ENCODE measurements at regions not wholly inside any gene's neighbourhood (a gene's known extent, or its start where the extent isn't known, plus 50 kb on each side); places are given as distances from the start of the nearest gene placed in this dataset.
"Not testable (repeated sequence)": the region's sequence is repeated elsewhere in the genome, so short reads cannot be mapped to it uniquely, and the experiment has no call there.

- intact Hi-C loops (cut with DNase I); DNase-seq (ENCODE audit: low spot score): not testable (repeated sequence)
Measured at GRCh38 chr18:4678685-4679084, 223.6 kb upstream of the DLGAP1 start.

GRCh38 chr18:4677006-4677405 is 221.9 kb upstream of the DLGAP1 start:
- no peak for DNase-seq (ENCODE audit: low spot score)
- intact Hi-C loops (cut with DNase I): no loop called here

DNA sequence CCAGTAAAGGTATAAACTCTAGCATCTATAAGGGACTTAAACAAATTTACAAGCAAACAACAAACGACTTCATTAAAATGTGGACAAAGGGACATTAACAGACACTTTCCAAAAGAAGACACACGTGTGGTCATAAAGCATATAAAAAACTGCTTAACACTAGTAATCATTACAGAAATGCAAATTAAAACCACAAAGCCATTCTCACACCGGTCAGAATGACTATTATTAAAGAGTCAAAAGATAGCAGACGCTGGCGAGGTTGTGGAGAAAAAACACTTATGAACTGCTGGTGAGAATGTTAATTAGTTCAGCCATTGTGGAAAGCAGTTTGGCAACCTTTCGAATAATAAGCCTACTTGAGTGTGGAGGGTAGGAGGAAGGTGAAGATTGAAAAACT is 217.1 kb upstream of the DLGAP1 start:
- intact Hi-C loops (cut with DNase I): no loop called here
- DNase-seq (ENCODE audit: low spot score): no peak

- DNase-seq (ENCODE audit: low spot score): no peak
- intact Hi-C loops (cut with DNase I): no loop called here
Measured at GRCh38 chr18:4658804-4659203, 203.7 kb upstream of the DLGAP1 start.

DNA sequence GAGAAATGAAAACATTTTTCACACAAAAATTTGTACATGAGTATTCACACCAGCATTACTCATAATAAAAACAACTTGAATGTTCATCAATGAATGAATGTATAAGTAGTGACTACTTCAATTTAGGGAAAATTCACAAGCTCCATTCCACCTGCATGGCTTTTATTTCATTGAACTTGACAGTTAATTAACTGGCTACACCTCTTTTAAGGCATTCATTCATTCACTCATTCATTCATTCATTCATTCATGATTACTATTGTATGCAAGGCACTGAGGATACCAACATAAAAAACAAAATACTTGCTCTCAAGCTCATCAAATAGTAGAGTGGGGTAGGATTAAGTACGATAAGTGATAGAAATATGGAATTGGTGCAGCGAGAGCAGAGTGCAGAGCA is 198.3 kb upstream of the DLGAP1 start:
- no peak for DNase-seq (ENCODE audit: low spot score)

DNA sequence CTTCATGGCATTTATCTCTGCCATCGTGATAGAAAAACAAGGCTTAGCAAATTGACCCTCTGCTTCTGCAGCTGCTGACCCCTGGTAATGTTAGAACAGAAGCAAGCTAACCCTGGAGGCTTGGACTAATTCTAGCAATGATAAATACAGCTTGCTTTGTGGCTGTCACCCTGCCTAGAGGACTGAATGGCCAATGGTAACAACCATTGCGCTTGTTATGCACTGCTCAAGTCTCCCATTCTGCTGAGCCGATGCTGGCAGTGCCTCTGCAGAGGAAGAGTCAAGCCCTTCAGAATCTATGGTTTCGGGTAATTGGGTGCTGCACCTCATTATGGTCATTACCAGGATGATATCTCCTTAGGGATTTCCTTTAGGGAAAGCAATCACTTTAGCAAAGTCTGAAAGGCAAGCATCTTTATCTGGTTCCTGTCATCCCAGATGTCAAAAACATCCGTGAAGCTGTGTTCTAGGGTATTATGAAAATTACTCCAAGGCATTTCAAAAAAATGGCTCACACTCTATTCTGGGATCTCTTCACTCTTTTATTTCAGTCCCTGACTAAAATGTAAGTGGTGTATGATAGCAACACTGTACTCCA is 186.8 kb upstream of the DLGAP1 start:
- DNase-seq (ENCODE audit: low spot score): no peak
- intact Hi-C loops (cut with DNase I): no loop called here

More for the DNA sequence above, 198.3 kb upstream of the DLGAP1 start:
- intact Hi-C loops (cut with DNase I): no loop called here

DNA sequence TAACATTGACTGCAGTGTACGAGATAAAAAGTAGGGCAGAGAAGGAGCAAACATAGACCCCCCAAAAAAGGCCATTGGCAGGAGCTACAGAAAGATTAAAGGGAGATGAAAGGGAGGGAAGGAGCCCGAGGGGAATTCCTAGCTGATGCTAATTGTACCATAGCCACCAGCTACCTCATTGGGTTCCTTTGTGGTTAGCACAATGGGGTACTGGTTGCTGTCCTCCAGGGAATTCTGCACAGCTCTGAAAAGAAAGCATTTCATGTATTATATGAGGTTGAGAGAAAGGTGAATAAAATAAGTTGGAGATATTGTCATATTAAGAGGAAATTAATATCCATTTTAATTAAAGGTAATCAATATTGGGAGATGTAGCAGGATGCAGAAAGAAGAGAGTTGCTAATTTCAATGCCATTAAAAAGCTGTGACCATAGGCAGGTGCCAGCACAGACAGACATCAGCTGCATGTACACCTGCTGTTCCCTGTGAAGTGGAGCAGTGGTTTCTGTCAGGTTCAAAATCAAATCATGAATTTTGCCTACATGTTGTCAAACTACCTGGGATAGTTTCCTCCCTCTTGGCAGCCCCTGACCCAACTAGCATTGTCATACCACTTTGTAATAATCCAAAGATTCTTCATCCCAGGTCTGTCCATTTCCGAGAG is 185.4 kb upstream of the DLGAP1 start:
- intact Hi-C loops (cut with DNase I): no loop called here
- no peak for DNase-seq (ENCODE audit: low spot score)

GRCh38 chr18:4639628-4640310 is 184.7 kb upstream of the DLGAP1 start:
- DNase-seq (ENCODE audit: low spot score): no peak
- intact Hi-C loops (cut with DNase I): no loop called here

DNA sequence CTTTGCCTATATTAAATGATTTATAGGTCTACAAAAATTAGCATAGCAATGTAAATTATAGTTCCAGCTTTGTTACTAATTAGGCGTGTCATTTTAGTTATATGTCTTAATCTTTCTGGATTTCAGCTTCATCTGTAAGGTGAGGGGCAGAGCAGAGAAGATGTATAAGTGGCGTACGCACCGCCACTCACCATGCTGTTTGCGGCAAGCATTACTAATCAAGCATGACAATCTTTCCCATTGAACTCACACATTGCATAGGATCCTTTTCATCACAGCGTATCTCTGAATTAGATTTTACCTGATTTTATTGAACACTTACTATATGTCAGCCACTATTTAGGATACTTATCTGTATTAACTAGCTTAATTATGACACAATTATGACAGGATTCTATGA is 183.6 kb upstream of the DLGAP1 start:
- intact Hi-C loops (cut with DNase I): no loop called here
- no peak for DNase-seq (ENCODE audit: low spot score)

- intact Hi-C loops (cut with DNase I): no loop called here
- no peak for DNase-seq (ENCODE audit: low spot score)
Measured at GRCh38 chr18:4637876-4638275, 182.8 kb upstream of the DLGAP1 start.

- no peak for DNase-seq (ENCODE audit: low spot score)
- intact Hi-C loops (cut with DNase I): no loop called here
Measured at GRCh38 chr18:4636967-4637366, 181.9 kb upstream of the DLGAP1 start.

DNA sequence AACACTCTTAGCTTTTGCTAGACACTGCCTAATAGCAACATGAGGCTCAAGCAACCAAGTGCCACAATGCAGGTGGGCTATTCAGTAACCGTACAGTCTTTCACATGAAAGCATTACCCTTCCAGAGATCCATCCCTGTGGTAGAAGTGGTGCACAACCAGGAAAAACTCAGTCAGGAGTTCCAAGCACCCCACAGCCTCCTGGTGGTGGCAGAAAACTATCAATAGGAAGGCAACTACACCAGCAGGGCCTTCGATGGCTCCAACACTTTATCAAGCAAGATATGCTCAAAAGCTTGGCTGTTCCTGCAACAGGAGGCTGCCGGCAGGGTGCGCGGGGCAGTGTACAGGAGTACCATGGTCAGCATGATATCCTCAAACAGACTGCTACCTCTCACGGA is 176.1 kb upstream of the DLGAP1 start:
- intact Hi-C loops (cut with DNase I): no loop called here
- no peak for DNase-seq (ENCODE audit: low spot score)

- intact Hi-C loops (cut with DNase I): no loop called here
- DNase-seq (ENCODE audit: low spot score): no peak
Measured at GRCh38 chr18:4605212-4605611, 150.1 kb upstream of the DLGAP1 start.

DNA sequence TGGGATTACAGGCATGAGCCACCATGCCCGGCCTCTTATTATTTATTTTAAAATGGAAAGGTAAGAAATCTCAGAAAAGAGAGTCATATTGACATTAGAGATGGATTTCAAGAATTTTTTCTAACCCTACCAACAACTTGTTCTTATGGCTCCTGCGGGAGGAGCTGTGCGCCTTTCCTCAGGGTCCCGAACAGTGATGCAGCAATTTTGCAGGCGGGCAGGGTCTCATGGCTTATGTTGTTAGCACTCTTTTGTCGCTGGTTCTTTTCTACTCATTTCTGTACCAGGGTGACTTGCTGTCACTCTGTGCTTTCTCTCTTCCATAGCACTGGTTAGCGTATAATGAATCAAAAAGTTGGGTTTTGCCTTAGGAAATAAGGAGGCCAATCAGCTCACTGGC is 148.8 kb upstream of the DLGAP1 start:
- DNase-seq (ENCODE audit: low spot score): no peak

DNA sequence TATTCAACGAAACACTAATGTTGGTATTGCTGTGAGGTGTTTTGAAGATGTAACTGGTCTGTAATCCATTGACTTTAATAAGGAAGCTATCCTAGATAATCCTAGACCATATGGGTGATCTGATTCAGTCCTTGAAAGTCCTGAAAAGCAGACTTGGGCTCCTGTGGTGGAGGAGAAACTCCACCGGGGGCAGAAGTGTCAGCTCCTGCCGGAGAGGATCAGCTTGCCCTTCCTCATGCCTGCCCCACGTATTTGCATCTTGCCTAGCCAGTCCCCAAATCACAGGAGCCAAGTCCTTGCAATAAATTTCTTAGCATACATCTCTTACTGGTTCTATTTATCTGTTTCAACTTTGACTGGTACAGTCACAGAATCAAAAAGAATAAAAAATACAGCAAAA is 144.2 kb upstream of the DLGAP1 start:
- no peak for DNase-seq (ENCODE audit: low spot score)
- intact Hi-C loops (cut with DNase I): no loop called here

More for the DNA sequence above, 148.8 kb upstream of the DLGAP1 start:
- intact Hi-C loops (cut with DNase I): no loop called here

DNA sequence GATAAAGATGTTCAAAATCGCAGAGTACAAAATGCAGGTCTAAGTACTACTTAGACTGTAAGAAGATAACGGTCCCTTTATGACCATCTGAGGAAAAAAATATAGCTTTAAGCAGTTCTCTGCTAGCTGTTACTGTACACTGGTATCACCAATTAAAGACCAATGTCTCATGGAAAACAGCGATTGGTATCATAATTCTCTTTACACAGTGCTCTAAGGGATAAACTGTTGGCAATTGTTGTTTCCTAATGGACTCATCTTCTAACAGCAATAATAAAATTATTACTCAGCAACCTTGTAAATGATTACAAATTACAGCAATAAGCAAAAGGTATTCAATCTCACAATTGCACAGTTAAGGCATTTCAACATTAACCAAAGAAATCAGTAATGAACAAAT is 142.2 kb upstream of the DLGAP1 start:
- intact Hi-C loops (cut with DNase I): no loop called here
- no peak for DNase-seq (ENCODE audit: low spot score)

GRCh38 chr18:4593895-4594294 is 138.8 kb upstream of the DLGAP1 start:
- intact Hi-C loops (cut with DNase I): no loop called here
- DNase-seq (ENCODE audit: low spot score): no peak

DNA sequence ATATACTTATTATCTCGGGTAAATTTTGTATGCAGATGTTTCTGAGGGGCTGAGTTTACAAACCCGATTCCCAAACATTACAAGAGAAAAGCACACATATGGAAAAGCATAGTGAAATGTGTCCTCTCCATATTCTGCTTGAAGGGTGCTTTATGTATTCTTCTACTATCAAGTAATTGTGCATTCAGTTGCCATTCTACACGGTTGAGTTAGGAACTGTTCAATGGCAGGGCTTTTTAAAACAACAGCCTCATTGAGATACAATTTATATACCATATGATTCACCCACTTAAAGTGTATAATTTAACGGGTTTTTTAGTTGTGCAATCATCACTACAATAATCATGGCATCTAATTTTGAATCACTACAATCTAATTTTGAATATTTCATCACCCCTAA is 138.4 kb upstream of the DLGAP1 start:
- DNase-seq (ENCODE audit: low spot score): no peak
- intact Hi-C loops (cut with DNase I): no loop called here

- intact Hi-C loops (cut with DNase I): no loop called here
- DNase-seq (ENCODE audit: low spot score): no peak
Measured at GRCh38 chr18:4589056-4589800, 134.1 kb upstream of the DLGAP1 start.

DNA sequence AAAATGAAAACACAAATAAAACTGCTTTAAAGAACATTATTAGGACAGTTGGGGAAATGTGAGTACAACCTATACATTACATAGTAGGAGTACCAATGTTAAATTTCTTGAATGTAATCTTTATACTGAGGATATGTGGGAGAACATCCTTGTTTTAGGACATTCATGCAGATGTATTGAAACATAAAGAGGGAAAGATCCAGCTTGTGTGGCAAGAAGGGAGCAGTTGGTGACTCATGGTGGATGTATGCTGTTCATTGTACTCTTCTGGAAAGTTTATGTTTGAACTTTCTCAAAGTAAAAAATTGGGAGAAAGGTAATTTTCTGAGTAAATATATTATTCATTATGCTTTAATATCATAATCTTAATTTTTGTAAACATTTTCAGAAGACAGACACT is 132.1 kb upstream of the DLGAP1 start:
- no peak for DNase-seq (ENCODE audit: low spot score)
- intact Hi-C loops (cut with DNase I): no loop called here

- no peak for DNase-seq (ENCODE audit: low spot score)
- intact Hi-C loops (cut with DNase I): no loop called here
Measured at GRCh38 chr18:4586731-4587130, 131.6 kb upstream of the DLGAP1 start.
